ENCODE measurements at regions not wholly inside any gene's neighbourhood (a gene's known extent, or its start where the extent isn't known, plus 50 kb on each side); places are given as distances from the start of the nearest gene placed in this dataset.

GRCh38 chr1:172801771-172802322, 142.9 kb downstream of the FASLG start:
- TF ChIP-seq POLR2A (IDR thresholded peaks at IDR 0.05): no peak
- TF ChIP-seq, protein P1, sequence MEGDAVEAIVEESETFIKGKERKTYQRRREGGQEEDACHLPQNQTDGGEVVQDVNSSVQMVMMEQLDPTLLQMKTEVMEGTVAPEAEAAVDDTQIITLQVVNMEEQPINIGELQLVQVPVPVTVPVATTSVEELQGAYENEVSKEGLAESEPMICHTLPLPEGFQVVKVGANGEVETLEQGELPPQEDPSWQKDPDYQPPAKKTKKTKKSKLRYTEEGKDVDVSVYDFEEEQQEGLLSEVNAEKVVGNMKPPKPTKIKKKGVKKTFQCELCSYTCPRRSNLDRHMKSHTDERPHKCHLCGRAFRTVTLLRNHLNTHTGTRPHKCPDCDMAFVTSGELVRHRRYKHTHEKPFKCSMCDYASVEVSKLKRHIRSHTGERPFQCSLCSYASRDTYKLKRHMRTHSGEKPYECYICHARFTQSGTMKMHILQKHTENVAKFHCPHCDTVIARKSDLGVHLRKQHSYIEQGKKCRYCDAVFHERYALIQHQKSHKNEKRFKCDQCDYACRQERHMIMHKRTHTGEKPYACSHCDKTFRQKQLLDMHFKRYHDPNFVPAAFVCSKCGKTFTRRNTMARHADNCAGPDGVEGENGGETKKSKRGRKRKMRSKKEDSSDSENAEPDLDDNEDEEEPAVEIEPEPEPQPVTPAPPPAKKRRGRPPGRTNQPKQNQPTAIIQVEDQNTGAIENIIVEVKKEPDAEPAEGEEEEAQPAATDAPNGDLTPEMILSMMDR (IDR thresholded peaks at IDR 0.05): no peak

All from uterus (tissue), 2 donors.